ENCODE measurements at regions not wholly inside any gene's neighbourhood (a gene's known extent, or its start where the extent isn't known, plus 50 kb on each side); places are given as distances from the start of the nearest gene placed in this dataset.

DNA sequence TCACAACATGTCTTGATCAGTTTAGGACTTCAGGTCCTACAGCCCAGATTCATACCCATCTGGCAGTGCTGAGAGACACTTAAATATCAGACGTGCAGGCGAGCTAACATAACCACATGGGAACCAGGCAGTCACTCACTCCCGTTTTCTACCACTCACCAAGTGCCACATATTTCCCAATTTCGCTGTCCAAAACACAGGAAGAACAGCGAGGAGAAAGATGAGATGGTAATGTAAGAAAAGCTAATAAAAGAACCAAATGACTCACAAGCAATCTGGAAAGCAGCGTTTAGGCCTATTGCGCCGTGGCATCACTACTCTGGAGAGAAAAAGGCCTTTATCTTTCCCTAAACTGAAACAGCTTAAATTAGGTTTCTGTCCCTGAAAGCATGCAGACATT is 647.8 kb upstream of the SLC39A10 start:
- TF ChIP-seq, protein P1, sequence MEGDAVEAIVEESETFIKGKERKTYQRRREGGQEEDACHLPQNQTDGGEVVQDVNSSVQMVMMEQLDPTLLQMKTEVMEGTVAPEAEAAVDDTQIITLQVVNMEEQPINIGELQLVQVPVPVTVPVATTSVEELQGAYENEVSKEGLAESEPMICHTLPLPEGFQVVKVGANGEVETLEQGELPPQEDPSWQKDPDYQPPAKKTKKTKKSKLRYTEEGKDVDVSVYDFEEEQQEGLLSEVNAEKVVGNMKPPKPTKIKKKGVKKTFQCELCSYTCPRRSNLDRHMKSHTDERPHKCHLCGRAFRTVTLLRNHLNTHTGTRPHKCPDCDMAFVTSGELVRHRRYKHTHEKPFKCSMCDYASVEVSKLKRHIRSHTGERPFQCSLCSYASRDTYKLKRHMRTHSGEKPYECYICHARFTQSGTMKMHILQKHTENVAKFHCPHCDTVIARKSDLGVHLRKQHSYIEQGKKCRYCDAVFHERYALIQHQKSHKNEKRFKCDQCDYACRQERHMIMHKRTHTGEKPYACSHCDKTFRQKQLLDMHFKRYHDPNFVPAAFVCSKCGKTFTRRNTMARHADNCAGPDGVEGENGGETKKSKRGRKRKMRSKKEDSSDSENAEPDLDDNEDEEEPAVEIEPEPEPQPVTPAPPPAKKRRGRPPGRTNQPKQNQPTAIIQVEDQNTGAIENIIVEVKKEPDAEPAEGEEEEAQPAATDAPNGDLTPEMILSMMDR (conservative IDR thresholded peaks at IDR 0.05; ENCODE audit: low read length), result no peak
- no peak for TF ChIP-seq EZH2phosphoT487 (IDR thresholded peaks at IDR 0.05; ENCODE audit: borderline replicate concordance, low read depth, low read length)
